Fibroblast of skin of abdomen (primary cell): ENCODE measurements at regions not wholly inside any gene's neighbourhood (a gene's known extent, or its start where the extent isn't known, plus 50 kb on each side); places are given as distances from the start of the nearest gene placed in this dataset.

Experiments
- DNase-seq: peaks from one replicate; pipeline ENCODE4 v3.0.0-alpha.2; 2013

DNA sequence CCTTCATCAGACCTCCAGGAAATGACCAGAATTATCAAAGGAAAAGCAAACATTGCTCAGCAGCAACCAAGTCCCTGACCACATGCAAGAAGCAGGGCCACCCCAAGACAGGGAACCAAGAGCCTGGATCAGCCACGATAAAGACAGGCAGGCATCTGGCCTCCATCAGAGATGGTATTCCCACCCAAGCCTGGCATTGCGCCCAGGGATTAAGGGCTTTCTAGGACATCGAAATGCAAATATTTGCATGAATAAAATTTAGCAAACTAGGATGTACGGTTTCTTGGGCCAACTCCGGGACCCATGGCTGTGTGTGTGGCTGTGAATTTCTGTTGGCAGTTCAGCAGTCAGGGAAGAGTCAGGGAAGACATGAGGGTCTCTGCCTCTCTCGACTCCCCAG, 241.4 kb upstream of the DYNLRB2 start:
- peak; percentile 75 for DNase-seq

DNA sequence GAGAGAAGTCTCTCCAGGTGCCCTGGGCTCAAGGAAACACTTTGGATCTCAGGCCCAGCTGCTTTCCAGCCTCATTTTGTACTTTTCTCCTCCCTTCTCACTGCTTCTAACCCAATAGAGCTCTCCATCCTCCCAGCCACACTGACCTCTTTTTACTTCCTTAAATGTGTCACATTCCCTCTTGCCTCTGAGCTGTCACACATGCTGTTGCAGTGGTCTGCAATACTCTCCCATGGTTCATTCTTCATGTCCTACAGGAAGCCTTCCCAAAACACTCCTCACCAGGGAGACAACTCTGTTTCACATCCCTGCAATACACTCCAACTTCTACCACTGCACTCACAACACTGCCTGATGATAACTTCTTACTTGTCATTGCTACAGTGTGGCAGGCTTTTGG, 242.1 kb upstream of the DYNLRB2 start:
- no peak for DNase-seq

DNA sequence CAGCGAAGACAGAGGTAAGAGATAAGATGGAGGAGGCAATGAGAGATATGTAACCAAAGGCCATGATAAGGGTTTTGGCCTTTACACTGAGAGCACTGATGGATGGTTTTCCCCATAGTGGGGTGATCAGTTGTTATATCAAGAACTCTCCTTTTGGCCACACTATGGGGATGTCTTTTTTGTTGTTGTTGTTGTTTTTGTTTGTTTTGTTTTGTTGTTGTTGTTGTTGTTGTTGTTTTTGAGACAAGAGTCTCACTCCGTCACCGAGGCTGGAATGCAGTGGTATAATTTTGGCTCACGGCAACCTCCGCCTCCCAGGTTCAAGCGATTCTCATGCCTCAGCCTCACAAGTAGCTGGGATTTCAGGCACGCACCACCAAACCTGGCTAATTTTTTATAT, 244.8 kb upstream of the DYNLRB2 start:
- DNase-seq = no peak

DNA sequence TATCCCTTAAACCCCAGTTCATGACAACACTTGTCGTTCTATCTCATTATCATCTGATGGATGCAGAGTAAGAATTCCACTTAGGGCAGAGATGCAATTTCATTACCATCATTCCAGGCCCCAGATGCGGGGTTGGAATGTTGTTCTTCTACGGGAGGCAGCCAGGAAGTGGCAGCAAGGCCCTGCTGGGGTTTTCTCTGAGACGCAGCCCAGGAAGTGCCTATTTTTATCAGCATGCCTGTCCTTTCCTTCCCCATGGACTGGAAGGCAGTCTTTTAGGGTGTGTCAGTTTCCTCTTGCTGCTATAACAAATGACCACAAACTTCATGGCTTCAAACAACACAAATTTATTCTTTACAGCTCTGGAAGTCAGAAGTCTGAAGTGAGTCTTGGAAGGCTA, 246.6 kb upstream of the DYNLRB2 start:
- no peak for DNase-seq

DNA sequence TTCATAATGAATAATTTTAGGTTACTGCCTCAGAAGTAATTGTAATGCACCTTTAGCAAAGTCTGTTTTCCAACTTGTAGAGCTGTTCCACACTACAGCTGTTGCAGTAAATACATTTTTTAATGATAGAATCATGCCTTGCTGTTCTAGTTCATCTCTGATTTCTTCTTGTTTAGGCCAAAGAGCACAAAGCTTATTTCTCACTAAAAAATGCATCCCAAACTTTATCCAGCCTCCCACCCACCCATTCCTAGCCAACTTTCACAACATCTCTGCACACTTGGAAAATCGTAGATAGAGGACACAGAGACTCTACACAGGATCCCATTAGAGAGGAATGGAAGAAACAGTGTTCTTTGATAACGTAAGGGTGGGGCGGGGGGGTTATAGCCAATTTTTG, 252.2 kb upstream of the DYNLRB2 start:
- no peak for DNase-seq

DNA sequence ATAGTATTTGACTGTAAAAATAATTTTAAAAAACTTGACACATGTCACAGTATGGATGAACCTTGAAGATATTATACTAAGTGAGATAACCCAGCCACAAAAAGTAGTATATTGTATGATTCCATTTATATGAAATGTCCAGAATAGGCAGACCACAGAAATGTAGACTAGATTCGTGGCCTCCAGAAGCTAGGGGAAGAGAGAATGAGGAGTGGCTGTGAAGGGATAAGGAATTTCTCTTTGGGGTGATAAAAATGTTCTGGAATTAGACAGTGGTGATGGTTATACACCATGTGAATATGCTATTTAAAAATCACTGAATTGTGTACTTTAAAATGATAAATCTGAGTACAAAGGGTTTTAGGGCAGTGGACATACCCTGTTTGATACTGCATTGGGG, 253.1 kb upstream of the DYNLRB2 start:
- no peak for DNase-seq

DNA sequence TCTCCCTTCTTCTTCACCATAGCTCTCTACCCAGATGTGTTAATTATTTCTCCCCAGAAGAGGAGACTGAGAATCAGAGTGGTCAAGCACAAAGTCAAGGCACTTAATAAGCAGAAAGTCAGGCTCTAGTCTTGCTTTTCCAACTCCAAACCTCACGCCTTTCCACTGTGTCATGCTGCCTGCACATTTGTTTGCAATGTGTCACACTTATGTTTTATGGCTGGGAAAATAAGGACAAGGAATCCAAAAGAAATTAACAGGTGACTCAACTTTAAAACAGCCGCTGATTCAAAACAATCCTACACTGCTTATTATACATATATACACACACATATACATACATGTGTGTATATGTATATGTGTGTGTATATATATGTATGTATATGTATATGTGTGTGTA, 255.7 kb upstream of the DYNLRB2 start:
- DNase-seq = peak; percentile 87

DNA sequence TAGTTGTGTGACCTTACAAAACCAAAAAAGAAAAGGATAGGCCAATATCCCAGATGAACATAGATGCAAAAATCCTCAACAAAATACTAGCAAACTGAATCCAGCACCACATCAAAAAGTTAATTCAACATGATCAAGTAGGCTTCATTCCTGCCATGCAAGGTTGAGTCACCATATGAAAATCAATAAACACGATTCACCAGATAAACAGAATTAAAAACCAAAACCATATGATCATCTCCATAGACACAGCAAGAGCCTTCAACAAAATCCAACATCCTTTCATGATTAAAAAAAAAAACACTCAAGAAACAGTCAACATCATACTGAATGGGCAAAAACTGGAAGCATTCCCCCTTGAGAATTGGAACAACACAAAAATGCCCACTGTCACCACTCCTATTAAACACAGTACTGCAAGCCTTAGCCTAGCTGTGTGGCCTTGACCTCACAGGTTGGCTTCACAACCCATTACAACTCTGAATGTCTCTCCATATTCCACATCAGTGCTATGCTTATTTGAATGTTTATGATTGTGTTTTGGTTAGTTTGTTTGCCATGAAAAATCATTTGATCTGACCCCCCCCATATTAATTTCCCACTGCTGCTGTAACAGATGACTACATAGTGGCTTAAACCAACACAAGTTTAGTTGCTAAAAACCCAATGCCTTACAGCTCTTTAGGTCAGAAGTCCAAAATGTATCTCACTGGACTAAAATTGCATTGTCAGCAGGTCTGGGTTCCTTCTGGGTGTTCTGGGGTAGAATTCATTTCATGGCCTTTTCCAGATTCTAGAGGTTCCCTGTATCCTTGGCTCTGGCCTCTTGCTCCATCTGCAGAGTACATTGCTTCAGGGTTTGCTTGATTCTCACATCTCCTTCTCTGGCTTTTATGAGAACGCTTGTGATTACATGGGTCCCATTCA, 257.1 kb upstream of the DYNLRB2 start:
- DNase-seq = peak; percentile 27

DNA sequence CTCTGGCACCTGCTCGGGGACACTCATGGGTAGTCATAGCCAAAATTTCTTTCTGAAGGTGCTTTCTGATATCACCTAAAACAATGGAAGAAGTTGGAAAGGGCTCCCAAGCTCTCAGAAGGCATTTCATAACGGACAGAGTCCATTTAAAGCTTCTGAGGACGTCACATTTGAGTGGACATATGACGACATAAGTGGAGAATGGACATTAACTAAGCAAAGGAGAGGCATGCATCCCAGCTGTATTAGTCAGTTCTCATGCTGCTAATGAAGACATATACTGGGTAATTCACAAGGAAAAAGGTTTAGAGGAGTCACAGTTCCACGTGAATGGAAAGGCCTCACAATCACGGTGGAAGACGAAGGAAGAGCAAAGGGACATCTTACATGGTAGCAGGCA, 260.2 kb upstream of the DYNLRB2 start:
- no peak for DNase-seq

DNA sequence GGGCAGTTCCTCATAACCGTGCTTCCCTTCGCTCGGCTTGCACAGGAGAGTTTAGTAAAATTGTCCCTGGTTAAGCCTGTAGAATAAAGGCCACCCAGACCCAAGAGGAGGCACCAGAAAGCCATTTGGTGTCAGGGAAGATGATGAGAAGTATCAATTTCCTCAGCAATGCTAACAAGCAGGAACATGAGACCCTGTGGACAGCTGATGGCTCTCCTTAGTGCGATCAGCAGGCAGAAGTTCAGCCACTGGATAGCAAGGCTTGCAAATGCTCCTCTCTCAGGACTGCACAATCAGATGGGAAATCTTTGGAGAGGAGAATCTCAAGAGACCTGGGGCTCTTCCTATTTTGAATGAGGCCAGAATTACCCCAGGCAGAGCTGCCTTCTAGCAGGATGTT, 261.1 kb upstream of the DYNLRB2 start:
- DNase-seq = no peak

DNA sequence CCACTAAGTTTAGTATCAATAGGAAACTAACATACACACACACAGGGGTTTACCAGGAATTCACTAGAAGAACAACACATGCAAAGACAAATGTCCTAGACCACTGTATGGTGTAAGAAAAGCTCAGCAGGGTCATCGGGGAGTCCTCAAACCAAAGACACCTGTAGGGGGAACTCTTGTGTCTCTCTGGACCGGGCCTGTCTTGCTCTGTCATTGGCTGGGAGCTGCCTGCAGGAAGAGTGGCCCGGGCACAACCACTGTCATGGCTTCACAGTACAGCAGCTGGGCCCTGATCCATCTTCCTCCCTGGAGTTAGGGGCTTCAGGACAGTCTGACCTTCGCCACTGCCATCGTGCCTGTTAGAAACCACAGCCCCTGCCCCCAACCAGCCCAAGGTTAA, 263.6 kb upstream of the DYNLRB2 start:
- DNase-seq = no peak

DNA sequence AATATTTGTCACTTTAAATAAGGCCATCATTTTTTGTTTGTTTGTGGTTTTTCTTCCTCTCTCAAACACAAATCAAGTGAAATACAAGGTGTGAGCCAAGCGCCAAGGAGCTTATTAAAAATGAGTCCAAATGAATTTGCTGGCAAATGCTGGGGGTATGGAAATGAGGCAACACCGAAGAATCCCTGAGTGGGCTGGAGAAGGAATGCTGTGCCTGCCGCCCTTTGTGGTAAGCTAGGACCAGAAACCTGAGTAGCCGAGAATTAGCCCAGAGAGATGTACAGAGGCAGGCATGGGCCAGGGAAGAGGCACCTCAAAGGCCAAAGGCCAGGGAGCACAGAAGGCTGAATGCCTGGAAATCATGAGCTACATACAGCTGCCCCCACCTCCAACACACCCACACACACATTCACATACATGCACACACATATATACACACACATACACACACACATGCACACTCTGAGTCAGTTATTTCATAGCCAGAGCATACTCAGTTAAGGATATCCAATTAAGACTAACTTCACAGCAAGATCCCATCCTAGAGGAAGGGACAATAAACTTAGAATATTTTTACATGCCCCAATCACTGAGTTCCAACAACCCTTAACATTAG, 266.1 kb upstream of the DYNLRB2 start:
- DNase-seq = peak; percentile 90

DNA sequence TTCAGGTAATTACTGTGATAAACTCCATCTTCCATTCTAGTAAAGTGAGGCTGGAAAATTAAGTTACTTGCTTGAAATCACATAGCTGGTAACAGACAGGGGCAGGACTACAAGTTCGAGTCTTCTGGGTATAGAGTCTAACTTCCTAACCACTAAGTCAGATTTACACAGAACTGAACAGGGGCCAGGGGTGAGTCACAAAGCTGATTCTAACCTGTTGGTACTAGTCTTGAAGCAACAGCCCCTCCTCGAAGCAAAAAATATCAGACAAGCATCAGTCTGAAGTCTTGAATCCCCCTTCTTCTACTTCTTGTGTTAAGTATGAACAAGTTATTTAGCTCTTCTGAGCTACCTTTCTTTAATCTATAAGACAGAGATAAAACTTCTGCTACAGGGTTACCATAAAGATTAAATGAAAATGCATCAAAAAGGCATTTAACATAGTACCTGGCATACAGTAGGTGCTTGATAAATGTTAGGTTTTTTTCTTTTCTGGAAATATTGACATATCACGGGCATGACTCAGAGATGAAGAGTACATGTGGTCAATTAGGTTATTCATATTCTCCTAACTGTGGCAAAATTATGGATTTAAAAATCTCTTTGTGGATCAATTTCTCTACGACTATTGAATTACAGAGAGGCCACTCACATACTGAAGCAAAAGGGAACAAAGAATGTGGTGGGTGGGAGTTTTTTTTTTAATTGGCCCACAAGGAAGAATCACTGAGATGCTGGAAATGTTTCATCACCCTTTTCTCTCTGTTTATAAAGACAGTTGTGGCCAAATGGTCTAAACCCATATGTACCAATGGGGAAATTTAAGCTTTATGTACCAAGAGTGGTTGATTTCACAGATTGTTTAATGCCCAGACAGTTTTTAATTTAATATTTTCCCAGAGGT, 266.9 kb upstream of the DYNLRB2 start:
- peak; percentile 82 for DNase-seq

DNA sequence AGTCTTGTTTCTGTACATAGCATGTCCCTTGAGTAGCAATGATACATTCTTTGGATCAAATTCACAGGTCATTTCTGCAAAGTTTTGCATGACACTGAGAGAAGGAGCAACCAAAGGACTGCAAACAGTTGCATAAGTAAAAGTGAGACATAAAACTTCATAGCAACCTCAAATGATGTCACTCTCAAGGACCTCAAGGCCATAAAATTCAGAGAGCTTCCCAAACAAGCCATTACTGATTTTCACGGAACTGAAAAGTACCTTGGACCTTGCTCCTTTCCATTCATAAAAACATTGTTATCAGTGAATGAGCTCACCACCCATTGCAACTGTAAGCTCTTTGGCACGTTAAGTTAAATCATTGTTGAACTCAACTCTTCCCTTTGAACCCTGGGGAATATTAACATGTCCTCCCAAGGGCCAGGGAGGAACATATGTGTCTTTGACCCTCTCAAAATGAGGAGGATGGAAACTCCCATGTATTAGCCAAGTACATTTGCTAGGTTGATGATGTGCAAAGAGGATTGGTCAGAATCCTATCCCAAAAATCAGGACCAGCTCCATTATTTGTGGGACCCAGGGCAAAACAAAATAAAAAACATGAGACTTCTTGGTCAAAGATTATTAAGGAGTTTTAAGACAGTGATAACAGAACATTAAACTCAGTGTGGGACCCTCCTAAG, 275.0 kb upstream of the DYNLRB2 start:
- DNase-seq = no peak

DNA sequence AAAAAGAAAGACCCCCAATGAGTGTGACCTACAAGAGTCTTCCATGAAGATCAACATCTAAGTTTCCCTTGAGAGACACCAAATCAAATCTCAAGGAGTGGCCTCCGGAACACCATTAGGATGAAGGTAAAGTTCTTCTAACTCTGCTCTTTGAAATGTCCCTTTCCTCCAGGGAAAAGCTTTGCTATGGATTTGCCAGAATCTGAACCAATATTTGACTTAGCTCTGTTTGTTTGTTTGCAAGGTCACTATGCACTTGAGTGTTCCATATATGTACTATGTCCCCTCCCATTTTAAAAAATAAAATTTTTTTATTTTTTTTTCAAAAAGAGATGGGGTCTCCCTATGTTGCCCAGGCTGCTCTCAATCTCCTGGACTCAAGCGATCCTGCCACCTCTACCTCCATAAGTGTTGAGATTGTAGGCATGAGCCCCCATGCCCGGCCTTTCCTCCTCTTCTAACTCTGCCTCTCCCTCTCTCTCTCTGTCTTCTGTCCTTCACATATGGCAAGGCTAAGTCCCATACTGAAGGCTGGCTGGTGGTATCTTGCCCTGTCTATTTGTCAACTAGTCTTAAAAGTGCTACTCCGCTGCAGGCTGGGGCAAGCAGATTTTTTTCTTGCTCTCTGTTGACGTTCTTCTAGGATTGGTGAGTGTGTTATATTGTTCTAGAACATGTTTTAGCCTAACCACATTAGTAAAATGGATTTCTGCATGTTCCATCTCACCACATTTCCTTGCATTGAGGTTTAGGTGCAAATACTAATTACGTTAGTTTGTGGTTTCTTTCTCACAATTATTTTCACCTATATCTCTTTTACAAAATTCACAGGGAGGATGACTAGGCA, 276.7 kb upstream of the DYNLRB2 start:
- DNase-seq = no peak

DNA sequence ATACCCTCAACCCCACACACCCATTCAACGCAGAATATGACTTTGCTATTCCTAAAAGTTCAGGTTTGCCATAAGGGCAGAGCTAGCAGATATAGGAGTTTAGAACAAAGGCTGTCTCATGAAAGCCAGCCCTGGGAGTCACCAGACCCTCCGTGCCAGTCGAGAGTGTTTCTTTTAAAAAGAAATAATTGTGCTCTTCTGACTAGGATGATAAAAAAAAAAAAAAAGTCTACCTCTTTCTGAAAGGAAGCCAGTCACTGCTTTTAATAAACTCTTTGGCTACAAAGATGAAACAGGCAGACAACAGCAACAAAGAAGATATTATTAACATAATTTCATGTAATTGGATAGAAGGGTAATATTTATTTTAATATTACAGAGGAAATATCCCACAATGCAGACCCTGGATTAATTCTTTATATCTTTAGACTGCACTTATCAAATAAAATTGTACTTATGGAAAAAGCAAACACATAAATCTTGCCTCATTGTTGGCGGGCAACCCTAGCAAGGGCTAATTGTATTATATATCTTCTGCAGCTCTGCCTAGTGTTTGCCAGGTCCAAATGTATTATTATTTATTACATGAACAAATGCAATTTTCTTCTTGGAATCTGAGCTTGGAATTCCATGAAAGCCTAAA, 277.5 kb upstream of the DYNLRB2 start:
- no peak for DNase-seq

DNA sequence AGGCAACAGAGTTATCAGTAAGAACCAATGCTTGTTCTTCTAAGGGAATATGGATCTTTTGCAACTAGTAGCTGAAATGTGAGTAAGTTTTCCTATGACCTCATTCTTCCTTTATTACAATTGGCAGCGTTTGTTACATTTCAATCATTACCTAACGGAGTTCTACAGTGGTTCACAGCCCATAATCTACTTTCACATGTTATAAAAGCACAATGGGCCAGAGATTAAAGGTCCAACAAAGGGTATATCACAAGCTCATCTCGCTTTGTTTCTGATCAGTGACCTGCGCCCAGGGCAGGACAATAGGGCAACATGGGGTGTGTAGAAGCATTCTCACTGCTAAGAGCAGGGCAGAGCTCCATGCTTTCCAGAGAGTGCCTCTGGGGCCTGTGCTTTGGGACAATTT, 279.9 kb upstream of the DYNLRB2 start:
- DNase-seq = no peak

DNA sequence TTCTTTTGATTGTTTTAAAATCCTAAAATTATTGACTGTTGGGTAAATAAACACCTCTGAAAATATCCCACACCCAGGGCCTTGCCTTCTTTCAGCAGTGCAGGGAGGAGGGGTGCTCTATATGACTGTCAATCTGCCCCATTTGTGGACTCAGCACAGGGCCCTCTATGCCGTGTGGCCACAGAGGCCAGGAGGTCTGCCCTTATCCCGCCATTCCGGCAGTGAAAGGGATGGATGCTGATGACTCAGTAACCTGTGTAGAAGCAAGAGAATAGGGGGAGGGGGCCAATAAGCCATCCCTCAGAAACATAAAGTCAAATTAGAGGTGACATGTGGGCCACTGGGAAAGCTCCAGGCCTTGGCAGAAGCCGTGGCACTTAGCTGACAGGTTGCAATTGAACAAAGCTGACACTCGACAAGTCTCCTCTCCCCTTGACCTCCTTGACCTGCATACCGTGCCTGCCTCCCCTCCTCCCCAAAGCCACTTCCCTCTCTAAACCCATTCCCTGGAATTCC, 281.4 kb upstream of the DYNLRB2 start:
- DNase-seq = no peak

DNA sequence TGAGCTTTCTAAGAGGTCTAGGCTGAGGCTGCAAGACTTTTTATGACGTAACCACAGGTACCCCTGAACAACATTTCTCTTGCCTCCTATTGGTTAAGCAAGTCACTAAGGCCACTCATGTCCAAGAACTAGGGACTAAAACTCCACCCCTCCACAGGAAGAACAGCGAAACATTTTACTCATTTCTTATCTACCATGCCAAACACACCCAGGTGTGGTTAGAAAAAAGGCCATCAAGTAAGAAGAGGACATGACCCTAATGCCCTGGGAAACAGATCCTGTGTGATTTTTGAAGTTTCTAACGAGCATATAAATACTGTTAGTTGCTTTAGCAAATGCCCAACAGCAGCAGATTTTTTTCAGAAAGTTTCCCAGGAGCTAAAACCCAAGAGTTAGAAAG, 282.4 kb upstream of the DYNLRB2 start:
- no peak for DNase-seq

DNA sequence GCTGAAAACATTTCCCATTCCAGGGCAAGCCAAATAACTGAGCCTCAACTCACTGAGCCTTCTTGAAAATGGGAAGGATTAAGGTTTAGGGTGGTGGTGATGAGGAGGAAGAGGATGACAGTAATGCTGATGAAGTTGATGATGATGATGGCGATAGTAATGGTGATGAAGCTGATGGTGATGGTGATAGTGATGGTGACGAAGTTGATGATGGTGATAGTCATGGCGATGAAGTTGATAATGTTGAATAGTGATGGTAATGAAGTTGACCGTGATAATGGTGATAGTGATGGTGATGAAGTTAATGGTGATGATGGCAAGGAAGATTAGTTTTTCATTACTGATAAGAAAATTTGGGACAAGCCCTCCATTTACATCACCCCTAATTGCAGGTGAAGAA, 285.8 kb upstream of the DYNLRB2 start:
- no peak for DNase-seq

DNA sequence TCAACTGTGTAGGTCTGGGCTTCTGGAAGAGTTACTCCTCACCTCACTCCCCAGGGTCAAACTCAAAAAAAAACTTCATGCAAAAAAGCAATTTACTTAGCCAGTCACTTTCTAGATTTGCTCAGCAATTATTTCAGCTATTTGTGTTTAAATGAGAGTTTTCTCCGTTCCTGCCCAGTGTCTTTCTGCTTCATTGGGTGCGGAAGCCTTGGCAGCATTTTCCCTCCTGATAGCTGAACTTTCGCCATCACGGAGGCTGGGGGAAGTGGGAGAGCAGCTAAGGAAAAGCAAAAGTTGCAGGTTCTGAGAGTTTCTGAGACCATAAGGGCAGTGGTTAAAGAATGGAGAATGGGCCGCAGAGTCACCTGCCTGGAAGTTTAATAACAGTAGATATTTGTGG, 287.1 kb upstream of the DYNLRB2 start:
- no peak for DNase-seq
